ENCODE measurements at regions not wholly inside any gene's neighbourhood (a gene's known extent, or its start where the extent isn't known, plus 50 kb on each side); places are given as distances from the start of the nearest gene placed in this dataset.
"Not testable (repeated sequence)": the region's sequence is repeated elsewhere in the genome, so short reads cannot be mapped to it uniquely, and the experiment has no call there.

DNA sequence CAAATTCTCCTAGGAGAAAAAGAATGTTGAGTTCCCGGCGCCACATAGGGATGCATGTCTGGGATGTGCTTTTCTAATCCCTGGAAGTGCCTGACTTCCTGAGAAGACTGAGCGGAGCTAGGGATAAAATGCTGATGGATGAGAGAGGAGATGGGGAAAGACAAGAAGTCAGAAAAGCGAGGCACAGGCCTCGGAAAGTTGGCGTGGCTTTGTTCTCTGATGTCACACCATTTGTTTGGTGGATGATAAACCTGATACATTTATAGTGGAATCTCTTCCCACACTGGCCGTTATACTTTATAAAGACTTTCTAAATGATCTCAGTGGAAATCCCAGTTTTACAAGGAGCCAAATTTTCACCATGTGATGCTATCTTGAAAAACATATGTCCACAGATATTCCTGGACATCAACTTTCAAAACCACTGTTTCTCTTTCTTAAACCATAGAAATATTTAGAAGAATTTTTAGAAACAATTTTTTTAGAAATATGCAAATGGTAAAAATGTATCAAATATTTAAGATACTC lies 188.8 kb upstream of the SVIL start:
- DNase-seq = peak; percentile 90

GRCh38 chr10:29820890-29821461 lies 186.2 kb upstream of the SVIL start:
- DNase-seq = peak; percentile 90

GRCh38 chr10:29816801-29817558 lies 182.2 kb upstream of the SVIL start:
- no peak for DNase-seq

GRCh38 chr10:29815572-29815971 lies 180.8 kb upstream of the SVIL start:
- no peak for DNase-seq

GRCh38 chr10:29811751-29812427 lies 177.1 kb upstream of the SVIL start:
- DNase-seq = peak; percentile 59

DNA sequence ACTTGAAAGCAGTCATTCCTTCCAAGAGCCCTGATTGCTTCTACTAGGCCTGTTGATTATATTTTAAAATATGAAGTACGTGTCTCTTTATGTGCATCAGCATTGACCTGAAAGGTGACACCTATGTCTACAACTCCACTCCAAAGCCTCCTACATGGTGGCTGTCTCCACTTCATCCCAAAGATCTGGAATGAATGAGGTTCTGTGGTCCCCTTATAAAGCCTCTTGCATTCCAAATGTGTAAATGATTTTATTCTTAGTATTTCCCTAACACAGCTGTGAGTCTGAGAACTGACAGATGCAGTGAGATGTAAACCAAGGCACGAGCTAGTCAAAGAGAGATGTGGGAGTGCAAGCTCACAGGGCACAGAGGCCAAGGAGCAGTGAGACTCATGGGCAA lies 176.0 kb upstream of the SVIL start:
- no peak for DNase-seq

GRCh38 chr10:29810231-29810630 lies 175.5 kb upstream of the SVIL start:
- DNase-seq = not testable (repeated sequence)

DNA sequence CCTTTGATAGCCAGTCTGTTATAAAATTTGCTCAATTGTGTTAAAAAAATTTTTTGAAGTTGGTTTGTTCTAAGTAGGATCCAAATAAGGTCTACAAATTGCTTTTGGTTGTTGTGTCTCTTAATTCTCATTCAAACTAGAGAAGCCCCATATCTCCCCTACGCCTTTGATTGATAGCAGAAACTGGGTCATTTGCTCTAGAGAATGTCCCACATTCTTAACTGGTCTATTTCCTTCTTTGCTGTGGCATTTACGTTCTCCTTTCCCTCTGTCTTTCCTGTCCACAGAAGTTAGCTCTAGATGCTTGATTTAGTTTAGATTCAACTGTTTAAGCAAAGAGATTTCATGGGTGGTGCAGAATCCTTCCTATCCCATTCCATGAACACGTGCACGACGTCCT lies 174.6 kb upstream of the SVIL start:
- DNase-seq = no peak

GRCh38 chr10:29807163-29807806 lies 172.5 kb upstream of the SVIL start:
- no peak for DNase-seq

DNA sequence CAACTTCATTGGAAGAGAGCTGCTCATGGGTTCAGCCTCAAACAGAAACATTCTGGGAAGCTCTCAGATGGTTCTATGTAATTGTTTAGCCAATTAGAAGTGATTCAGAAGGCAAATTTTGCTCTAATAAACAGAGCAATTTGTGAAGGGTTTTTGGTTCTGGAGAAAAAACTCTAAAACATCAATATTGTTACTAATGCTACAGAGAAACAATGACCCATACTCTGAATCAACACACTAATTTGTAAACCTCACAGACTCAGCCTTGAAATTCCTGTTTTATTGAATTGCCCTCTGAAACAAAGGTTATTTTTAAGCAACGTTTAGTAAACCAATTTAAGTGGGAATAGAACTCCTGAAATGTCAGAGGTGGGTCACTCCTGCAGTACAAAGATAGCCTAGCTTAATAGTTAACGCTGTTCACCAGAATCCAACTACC lies 171.6 kb upstream of the SVIL start:
- no peak for DNase-seq

DNA sequence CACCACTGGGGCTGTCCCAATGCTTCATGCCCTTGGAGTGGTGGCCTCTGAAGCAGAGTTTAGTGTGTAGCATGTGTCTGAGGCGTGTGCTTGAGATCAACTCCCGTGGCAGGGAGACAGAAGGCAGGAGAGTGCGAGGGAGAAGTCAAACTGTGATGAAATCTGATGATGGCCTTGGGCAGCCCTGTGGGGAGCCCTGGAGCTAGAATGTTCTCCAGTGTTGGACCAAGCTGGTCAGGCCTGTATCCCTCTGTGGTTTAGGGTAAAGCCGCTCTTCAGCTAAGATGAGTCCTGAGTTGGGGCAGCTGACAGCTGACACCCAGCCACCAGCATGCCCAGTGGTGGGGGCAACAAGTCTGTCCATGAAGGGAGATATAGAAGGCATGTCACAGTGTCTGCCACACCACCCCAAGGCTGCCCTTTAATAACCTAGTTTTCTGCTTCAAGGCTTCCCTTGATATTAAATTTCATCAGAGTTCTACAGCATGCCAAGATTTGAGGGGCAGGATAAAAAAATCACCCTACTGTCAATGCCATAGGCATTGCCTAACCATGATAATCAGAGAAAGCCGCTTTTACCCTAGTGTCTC lies 170.5 kb upstream of the SVIL start:
- no peak for DNase-seq

DNA sequence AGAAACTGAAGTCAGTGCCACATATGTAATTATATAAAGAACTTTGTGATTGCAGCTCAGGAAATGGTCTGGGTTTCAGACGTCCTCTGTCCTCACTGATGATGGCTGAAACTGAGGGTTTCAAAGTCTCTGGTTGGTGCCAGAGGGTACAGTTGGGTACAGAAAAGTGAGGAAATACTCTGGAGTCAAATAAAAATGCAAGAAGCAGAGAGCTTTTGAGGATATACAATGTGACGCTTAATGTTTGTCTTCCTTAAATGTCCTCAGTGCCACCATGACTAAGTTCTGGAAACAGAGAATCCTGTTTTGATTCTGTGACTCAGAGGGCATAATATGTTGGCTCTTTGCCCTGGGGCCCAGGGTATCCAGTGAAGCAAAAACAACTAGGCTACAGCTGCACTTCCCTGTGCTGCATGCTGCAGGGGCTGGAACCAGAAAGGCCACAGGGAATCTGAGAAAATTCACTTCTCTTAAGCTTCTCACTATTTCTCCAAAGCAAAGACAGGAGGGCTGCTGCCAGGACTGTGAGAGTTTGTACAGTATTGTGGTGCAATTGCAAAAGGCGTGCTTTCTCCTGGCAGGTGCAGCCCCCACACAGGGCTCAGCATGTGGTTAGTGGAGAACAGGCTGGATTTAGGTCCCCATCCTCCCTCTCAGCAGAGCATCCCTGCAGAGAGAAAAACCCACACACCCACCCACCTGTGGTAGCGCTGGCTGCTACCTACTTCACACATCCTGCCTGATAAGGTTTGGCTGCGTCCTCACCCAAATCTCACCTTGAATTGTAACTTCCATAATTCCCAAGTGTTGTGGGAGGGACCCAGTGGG lies 169.5 kb upstream of the SVIL start:
- no peak for DNase-seq

- DNase-seq = no peak
Measured at GRCh38 chr10:29802171-29802570, 167.4 kb upstream of the SVIL start.

DNA sequence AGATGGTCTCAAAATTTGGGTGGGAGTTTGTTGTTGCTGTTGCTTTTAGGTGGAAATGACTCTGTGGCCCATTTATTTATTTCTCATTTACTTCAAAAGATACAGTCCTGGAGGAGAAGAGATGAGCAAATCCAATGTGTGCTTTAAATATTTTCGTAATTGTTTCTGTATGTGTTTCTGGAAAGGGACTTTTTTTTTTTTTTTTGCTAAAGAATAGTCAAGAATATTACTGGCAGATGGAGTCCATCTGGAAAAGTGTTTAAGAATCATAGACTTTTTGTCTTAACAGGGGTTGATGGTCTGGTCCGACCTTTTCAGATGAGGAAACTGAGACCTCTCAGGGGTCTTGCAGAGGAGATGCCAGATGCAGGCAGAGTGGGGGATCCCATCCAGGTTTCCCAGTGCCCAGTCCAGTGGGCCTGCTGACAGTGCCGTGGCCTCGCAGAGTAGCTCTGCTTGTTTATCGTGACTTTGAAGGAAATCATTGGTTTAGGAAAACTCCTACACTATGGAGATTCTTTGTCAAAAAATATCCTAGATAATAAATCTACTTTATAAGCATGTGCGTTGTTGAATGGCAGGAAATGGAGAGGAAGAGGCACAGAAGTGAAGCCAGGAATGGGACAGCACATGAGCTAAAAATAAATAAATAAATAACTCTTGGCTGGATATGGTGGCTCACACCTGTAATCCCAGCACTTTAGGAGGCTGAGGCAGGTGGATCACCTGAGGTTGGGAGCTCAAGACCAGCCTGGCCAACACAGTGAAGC lies 164.3 kb upstream of the SVIL start:
- no peak for DNase-seq

DNA sequence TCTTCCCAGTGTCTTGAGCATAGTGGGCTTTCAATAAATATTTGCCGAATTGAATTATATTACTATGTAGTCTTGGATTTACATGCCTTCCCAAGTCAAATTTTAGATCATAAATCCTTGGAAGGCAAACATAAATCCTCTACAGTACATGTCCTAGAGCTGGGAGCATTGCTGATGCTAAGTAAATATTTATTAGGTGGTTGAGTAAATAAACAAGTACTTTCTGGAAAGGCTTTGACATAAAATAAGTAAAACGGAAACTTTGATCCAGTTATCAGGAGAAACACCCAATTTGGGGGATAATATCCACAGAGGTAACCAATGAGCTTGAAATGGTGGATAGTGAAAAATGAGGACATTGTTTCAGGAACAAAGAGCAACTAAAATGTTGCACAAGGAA lies 162.8 kb upstream of the SVIL start:
- no peak for DNase-seq

GRCh38 chr10:29795850-29796249 lies 161.1 kb upstream of the SVIL start:
- DNase-seq = no peak

DNA sequence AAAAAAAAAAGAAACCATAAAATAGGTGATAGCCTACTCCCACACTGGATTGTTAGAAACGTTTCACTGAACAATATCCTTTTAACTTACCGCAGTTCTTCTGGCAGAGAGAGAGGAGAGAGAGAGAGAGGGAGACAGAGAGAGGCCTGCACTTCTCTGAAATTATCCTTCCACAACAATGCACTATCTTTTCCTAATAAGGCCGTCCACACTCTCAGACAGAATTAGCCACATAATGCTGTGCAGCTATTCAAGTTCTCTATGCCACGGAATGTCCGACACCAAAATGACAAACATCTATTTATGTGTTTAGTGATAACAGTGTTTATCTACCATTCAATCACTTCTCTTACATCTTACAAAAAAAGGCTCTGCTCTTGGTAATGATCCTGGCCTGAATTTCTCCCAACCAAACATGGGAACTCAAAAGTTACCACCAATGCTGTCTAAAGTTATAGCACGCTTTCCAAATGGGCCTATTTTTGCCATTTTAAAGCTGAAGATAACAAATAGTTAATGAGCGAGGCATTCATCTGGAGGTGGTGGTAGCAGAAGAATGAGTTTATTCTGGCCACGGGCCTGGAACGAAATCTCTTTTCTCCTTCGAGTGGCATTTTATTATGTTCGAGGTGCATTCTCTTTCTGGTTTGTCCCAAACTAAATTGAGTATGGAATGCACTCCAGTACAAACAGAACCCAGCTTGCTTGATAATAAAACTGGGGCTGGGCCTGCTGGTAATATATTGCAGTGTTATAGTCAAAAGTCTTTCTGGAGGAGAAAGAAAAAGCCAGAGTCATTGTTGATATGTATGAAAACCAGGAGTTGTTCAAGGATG lies 160.2 kb upstream of the SVIL start:
- DNase-seq = no peak

DNA sequence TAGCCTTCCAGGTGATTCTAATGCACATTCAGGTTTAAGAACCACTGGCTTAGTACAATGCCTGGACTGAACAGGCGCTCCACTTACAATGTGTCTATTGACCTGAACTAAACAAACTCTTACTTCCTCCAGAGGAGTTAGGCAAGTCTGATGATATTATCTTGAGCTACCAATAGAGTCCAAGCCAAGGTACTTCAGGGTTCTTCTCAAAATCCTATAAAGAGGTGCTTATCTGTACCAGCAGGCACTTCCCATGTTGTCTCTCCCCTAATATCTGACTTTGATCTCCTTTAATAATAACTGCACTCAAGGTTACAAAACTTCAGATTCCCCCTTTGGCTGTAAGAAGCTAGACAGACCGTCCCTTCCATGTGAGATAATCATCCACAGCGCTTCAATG lies 157.0 kb upstream of the SVIL start:
- no peak for DNase-seq

- no peak for DNase-seq
Measured at GRCh38 chr10:29790207-29790606, 155.4 kb upstream of the SVIL start.

DNA sequence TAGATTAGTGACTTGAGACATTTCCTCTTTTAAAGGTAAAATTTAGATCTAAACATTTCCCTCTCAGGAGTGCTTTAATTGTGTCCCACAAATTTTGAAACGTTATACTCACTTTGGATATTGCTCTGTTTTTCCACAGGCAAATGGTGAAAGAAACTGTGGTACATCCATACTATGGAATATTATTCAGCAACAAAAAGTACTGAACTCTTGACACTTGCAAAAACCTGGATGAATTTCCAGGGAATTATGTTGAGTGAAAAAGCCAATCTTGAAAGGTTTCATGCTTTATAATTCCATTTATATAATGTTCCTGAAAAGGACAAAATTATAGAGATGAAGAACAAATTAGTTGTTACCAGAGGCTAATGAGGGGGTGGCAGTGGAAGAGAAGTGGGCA lies 153.3 kb upstream of the SVIL start:
- no peak for DNase-seq

Data from hindlimb muscle (tissue), 1 donor.